ENCODE measurements at regions not wholly inside any gene's neighbourhood (a gene's known extent, or its start where the extent isn't known, plus 50 kb on each side); places are given as distances from the start of the nearest gene placed in this dataset.

- TF ChIP-seq CTCF (IDR thresholded peaks at IDR 0.05; ENCODE audit: low read length) (no peak), EZH2 (IDR thresholded peaks at IDR 0.05; ENCODE audit: borderline replicate concordance, low read length) (no peak)
Observed at GRCh38 chr2:199216253-199216652, 241.5 kb downstream of the SATB2 start.

Data from OCI-LY1 (cell line).